ENCODE measurements at regions not wholly inside any gene's neighbourhood (a gene's known extent, or its start where the extent isn't known, plus 50 kb on each side); places are given as distances from the start of the nearest gene placed in this dataset.

DNA sequence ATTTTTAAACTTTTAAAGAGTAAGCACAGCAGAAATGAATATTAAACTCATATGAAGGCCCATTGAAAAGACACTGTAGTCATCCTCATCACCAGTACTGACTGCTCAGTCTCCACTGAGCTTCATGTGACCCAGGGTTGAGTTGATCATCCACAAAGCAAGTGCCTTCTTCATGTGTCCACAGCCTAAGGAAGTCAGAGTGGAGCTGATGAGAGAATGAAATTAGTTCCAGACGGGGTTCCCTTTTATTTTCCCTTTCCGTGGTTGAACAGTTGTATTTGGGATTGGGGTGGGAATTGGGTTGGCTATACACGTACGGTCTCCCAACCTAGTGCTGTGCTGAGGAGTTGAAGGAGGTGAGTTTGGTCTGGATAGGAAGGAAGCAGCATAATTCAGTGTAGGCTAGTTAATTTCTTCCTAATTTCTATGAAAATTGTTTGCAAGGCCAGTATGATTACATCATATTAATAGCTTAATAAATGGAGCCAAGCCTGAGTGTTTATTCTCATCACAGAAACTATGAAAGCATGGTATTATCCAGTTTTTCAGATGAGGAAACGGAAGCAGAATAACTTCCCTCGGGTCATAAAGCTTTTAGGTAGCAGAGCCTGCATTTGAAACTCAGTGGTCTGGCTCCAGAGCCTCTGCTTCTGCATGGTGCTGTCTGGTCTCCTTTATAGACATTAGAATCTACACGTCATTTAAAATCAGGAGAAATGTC, 103.9 kb upstream of the DMRT1 start:
- FAIRE-seq (no peak), DNase-seq (ENCODE audit: insufficient read length, low spot score) (no peak)
- TF ChIP-seq SPI1 (IDR thresholded peaks at IDR 0.05; ENCODE audit: low read depth, low read length) (no peak), TAF1 (IDR thresholded peaks at IDR 0.05; ENCODE audit: low read depth, low read length) (no peak), POLR2AphosphoS5 (IDR thresholded peaks at IDR 0.05; ENCODE audit: low read depth, low read length) (no peak), PAX5 (IDR thresholded peaks at IDR 0.05; ENCODE audit: insufficient read depth, low read length, severe bottlenecking) (no peak), POU2F2 (IDR thresholded peaks at IDR 0.05; ENCODE audit: low read depth, low read length) (no peak), POLR2A (IDR thresholded peaks at IDR 0.05; ENCODE audit: low read depth, low read length) (no peak)

DNA sequence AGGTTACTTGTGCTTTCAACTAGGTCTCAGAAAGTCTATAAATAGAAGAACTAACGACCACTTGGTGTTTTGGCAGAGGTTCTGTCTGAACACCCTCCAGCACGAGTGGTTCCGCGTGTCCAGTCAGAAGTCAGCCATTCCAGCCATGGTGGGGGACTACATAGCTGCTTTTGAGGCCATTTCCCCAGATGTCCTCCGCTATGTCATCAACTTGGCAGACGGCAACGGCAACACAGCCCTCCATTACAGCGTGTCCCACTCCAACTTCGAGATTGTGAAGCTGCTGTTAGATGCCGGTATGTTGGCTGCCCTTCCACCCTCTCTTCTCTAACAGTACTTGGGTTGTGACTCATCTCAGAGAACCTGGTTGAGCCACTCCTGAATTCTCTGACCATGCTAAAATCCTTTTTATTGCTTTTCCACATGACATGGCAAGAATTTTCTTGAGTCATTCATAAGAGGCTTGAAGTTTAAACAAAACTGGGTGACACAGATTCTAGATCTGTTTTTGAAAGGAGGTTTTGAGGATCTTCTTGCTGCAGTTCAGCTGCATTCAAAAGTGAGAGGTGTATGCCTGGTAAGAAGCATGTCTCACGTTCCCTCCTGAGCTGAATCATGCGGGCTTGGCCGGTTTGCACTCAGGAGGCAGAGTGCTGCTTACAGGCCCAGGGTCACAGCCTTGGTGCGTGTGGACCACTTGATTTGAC, 103.1 kb upstream of the DMRT1 start:
- DNase-seq (ENCODE audit: insufficient read length, low spot score), result no peak
- TF ChIP-seq POLR2A (IDR thresholded peaks at IDR 0.05; ENCODE audit: low read depth, low read length), result no peak
- TF ChIP-seq POLR2AphosphoS5 (IDR thresholded peaks at IDR 0.05; ENCODE audit: low read depth, low read length), result no peak
- no peak for TF ChIP-seq SPI1 (IDR thresholded peaks at IDR 0.05; ENCODE audit: low read depth, low read length)
- no peak for TF ChIP-seq PAX5 (IDR thresholded peaks at IDR 0.05; ENCODE audit: insufficient read depth, low read length, severe bottlenecking)
- no peak for TF ChIP-seq TAF1 (IDR thresholded peaks at IDR 0.05; ENCODE audit: low read depth, low read length)
- TF ChIP-seq POU2F2 (IDR thresholded peaks at IDR 0.05; ENCODE audit: low read depth, low read length), result no peak

DNA sequence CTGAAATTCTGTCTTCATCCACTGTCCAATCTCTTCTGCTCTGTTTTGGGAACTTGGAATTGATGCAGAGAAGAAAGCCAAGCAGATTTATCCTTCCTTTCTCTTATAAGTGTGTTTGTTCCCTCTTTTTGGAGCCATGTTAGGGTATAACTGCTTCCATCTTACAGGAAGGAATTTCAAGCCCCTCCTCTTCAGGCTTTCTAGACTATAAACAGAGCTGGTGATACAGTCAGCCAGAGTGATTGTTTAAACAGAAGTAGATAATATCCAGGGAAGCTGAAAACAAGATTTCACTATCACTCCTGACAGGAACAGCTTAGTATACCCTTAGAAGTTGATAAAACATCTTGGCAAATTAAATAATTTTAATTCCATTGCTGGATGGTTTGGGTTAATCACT, 102.1 kb upstream of the DMRT1 start:
- DNase-seq (ENCODE audit: insufficient read length, low spot score), result no peak
- FAIRE-seq, result no peak
- TF ChIP-seq PAX5 (IDR thresholded peaks at IDR 0.05; ENCODE audit: insufficient read depth, low read length, severe bottlenecking), result no peak
- TF ChIP-seq POLR2AphosphoS5 (IDR thresholded peaks at IDR 0.05; ENCODE audit: low read depth, low read length), result no peak
- TF ChIP-seq POU2F2 (IDR thresholded peaks at IDR 0.05; ENCODE audit: low read depth, low read length), result no peak
- TF ChIP-seq POLR2A (IDR thresholded peaks at IDR 0.05; ENCODE audit: low read depth, low read length), result no peak
- no peak for TF ChIP-seq TAF1 (IDR thresholded peaks at IDR 0.05; ENCODE audit: low read depth, low read length)
- no peak for TF ChIP-seq SPI1 (IDR thresholded peaks at IDR 0.05; ENCODE audit: low read depth, low read length)

More for the DNA sequence above, 103.1 kb upstream of the DMRT1 start:
- FAIRE-seq, result no peak

DNA sequence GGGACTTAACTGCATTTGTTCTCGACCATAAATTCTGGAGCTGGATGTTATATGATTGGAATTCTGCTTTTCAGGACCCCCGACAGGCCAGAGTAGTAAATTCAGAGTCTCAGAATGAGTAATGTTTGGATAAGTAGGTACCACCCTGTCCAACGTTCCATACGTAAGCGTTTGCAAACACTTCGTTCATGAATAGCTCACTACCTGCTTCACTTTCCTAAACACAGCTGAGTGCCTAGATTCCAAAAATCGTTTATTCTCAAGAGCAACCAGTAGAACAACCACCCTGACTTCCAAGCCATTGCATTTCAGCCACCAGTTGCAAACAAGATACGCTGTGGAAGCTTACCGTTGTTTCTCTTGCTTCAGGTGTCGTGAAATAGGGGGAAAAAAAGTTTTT, 101.3 kb upstream of the DMRT1 start:
- FAIRE-seq (no peak), DNase-seq (ENCODE audit: insufficient read length, low spot score) (no peak)
- no peak for TF ChIP-seq PAX5 (IDR thresholded peaks at IDR 0.05; ENCODE audit: insufficient read depth, low read length, severe bottlenecking)
- TF ChIP-seq POLR2AphosphoS5 (IDR thresholded peaks at IDR 0.05; ENCODE audit: low read depth, low read length), result no peak
- TF ChIP-seq TAF1 (IDR thresholded peaks at IDR 0.05; ENCODE audit: low read depth, low read length), result no peak
- TF ChIP-seq SPI1 (IDR thresholded peaks at IDR 0.05; ENCODE audit: low read depth, low read length), result no peak
- no peak for TF ChIP-seq POLR2A (IDR thresholded peaks at IDR 0.05; ENCODE audit: low read depth, low read length)
- TF ChIP-seq POU2F2 (IDR thresholded peaks at IDR 0.05; ENCODE audit: low read depth, low read length), result no peak

DNA sequence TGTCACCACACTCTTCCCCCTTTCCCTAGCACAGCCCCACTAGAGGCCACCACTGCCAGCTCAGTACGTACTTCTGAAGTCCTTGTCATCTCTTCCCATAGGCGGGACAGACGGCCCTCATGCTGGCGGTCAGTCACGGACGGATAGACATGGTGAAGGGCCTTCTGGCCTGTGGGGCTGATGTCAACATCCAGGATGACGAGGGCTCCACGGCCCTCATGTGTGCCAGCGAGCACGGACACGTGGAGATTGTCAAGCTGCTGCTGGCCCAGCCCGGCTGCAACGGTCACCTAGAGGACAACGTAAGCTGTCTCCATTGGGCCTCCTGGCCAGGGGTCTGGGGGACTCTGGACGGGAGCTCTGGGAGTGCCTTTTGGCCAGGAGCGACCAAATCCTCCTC, 99.4 kb upstream of the DMRT1 start:
- DNase-seq (ENCODE audit: insufficient read length, low spot score) (no peak), FAIRE-seq (no peak)
- TF ChIP-seq POLR2AphosphoS5 (IDR thresholded peaks at IDR 0.05; ENCODE audit: low read depth, low read length), result no peak
- TF ChIP-seq TAF1 (IDR thresholded peaks at IDR 0.05; ENCODE audit: low read depth, low read length), result no peak
- no peak for TF ChIP-seq PAX5 (IDR thresholded peaks at IDR 0.05; ENCODE audit: insufficient read depth, low read length, severe bottlenecking)
- TF ChIP-seq SPI1 (IDR thresholded peaks at IDR 0.05; ENCODE audit: low read depth, low read length), result no peak
- no peak for TF ChIP-seq POU2F2 (IDR thresholded peaks at IDR 0.05; ENCODE audit: low read depth, low read length)
- no peak for TF ChIP-seq POLR2A (IDR thresholded peaks at IDR 0.05; ENCODE audit: low read depth, low read length)

DNA sequence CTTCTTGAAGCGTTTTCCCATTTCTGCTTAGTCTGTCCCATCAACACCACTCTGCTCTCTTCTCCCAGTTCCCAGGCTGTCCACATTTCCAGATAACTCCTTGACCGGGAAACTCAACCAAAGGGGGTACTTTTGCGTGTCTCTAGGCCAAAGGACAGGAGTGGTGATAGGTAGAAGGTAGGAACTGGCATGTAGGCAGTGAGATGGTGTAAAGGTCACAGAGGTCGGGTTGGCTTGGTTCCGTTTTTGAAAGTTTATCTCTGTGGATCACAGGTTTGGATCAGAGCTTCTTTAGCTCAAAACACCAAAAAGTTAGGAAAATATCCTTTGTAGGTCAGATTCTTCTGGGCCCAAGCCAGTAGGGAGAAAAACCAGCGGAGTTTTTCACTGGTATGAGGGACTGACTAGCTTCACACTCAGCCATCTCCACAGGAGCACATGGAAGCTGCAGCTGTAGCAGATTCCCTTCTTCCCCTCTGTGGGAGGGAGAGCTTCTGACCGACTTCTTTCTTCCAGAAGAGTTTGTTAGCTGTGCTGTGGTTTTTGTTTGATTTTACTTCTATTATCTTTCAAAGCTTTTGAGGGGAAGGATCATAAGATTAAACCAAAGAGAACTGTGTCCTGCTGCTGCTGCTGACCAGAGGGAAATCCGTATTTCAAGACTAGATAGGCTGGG, 98.4 kb upstream of the DMRT1 start:
- no peak for DNase-seq (ENCODE audit: insufficient read length, low spot score)
- no peak for FAIRE-seq
- TF ChIP-seq POLR2A (IDR thresholded peaks at IDR 0.05; ENCODE audit: low read depth, low read length) (no peak), SPI1 (IDR thresholded peaks at IDR 0.05; ENCODE audit: low read depth, low read length) (no peak), PAX5 (IDR thresholded peaks at IDR 0.05; ENCODE audit: insufficient read depth, low read length, severe bottlenecking) (no peak), TAF1 (IDR thresholded peaks at IDR 0.05; ENCODE audit: low read depth, low read length) (no peak)

DNA sequence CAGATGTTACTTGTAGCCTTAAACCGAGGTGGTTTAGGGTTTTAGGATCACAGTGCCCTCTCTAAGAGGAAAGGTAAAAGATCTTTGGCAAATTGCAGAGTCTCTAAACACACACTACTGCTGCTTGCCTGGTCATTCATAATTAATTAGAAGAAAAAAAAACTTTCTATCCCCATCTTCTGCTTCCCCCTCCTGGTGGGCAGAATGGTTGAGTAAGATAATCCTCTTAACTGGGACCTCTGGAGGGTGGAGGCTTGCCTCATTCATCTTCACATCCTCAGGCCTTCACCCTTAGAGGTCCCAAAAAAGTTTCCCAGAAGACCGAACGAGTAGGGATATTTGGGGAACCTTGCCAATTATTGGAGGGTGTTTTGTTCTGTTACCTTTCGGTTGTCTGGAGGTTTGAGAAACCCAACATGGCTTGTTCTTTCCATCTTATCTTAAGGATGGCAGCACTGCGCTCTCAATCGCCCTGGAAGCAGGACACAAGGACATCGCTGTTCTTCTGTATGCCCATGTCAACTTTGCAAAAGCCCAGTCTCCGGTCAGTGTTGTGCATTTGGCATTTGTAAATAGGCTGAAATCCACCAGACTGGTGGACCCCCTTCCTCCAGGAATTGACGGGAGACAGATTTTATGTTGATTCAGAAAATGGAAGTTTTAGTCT, 97.3 kb upstream of the DMRT1 start:
- FAIRE-seq, result no peak

DNA sequence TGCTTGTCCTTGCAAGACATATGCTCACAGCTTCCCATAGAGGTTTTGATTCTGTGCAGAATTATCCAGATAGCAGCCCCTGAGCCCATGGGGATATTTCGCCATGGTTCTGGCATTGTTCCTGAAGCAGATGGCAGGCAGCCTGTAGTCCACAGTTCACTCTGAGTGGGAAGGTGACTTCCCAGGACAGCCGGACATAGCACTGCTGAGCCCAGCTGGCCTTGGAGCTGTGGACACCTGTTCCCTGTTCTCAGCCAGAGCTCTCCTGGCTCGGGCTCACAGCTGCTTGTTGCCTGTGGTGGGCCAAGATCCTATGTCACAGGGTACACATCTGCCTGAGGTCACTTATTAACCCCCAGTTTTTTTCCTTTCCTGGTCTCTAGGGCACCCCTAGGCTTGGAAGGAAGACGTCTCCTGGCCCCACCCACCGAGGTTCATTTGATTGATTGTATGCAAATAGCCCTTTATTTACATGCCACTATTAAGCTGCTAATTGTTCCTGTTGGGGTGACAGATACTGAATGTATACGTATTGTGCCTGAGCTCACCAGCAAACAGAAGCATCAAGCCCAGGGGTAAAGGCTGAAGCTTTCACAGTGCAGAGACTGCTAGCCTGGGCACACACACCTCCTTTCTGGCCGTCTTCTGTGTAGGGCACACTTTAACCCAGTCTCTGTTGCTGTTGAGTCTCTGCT, 96.6 kb upstream of the DMRT1 start:
- FAIRE-seq (no peak), DNase-seq (ENCODE audit: insufficient read length, low spot score) (no peak)
- TF ChIP-seq PAX5 (IDR thresholded peaks at IDR 0.05; ENCODE audit: insufficient read depth, low read length, severe bottlenecking) (no peak), POLR2AphosphoS5 (IDR thresholded peaks at IDR 0.05; ENCODE audit: low read depth, low read length) (no peak), POU2F2 (IDR thresholded peaks at IDR 0.05; ENCODE audit: low read depth, low read length) (no peak), TAF1 (IDR thresholded peaks at IDR 0.05; ENCODE audit: low read depth, low read length) (no peak), POLR2A (IDR thresholded peaks at IDR 0.05; ENCODE audit: low read depth, low read length) (no peak), SPI1 (IDR thresholded peaks at IDR 0.05; ENCODE audit: low read depth, low read length) (no peak)

More for the DNA sequence above, 97.3 kb upstream of the DMRT1 start:
- DNase-seq (ENCODE audit: insufficient read length, low spot score), result no peak
- no peak for TF ChIP-seq POLR2A (IDR thresholded peaks at IDR 0.05; ENCODE audit: low read depth, low read length)
- TF ChIP-seq PAX5 (IDR thresholded peaks at IDR 0.05; ENCODE audit: insufficient read depth, low read length, severe bottlenecking), result no peak
- no peak for TF ChIP-seq SPI1 (IDR thresholded peaks at IDR 0.05; ENCODE audit: low read depth, low read length)
- TF ChIP-seq POU2F2 (IDR thresholded peaks at IDR 0.05; ENCODE audit: low read depth, low read length), result no peak
- no peak for TF ChIP-seq TAF1 (IDR thresholded peaks at IDR 0.05; ENCODE audit: low read depth, low read length)
- TF ChIP-seq POLR2AphosphoS5 (IDR thresholded peaks at IDR 0.05; ENCODE audit: low read depth, low read length), result no peak

All from GM12891 (cell line).